ENCODE measurements at regions not wholly inside any gene's neighbourhood (a gene's known extent, or its start where the extent isn't known, plus 50 kb on each side); places are given as distances from the start of the nearest gene placed in this dataset.

- DNase-seq (ENCODE audit: extremely low read depth in 1 of 4, low spot score in 3 of 4): no peak
- BruUV-seq (replicated peaks): no TSS peak
- no peak for TF ChIP-seq ZNF696 (CRISPR knock-in tag; conservative IDR thresholded peaks at IDR 0.05)
- no peak for TF ChIP-seq NFIX (CRISPR knock-in tag; IDR thresholded peaks at IDR 0.05; ENCODE audit: low read depth)
- TF ChIP-seq ZFX (CRISPR knock-in tag; IDR thresholded peaks at IDR 0.05): no peak
- no peak for TF ChIP-seq ID3 (CRISPR knock-in tag; IDR thresholded peaks at IDR 0.05)
- TF ChIP-seq ID3 (tag; IDR thresholded peaks at IDR 0.05): no peak
- TF ChIP-seq LCOR (CRISPR knock-in tag; IDR thresholded peaks at IDR 0.05): no peak
- no peak for TF ChIP-seq MLLT1 (IDR thresholded peaks at IDR 0.05)
- TF ChIP-seq PRDM10 (IDR thresholded peaks at IDR 0.05; ENCODE audit: partially characterized antibody): no peak
- TF ChIP-seq HNRNPLL (IDR thresholded peaks at IDR 0.05; ENCODE audit: low read depth, low read length, poor library complexity, severe bottlenecking): no peak
- TF ChIP-seq BRF1 (IDR thresholded peaks at IDR 0.05; ENCODE audit: borderline replicate concordance, extremely low read depth, insufficient read length): no peak
- no peak for TF ChIP-seq STAT5B (CRISPR knock-in tag; IDR thresholded peaks at IDR 0.05)
- no peak for TF ChIP-seq TAF9B (IDR thresholded peaks at IDR 0.05; ENCODE audit: partially characterized antibody)
- no peak for TF ChIP-seq MEIS2 (IDR thresholded peaks at IDR 0.05; ENCODE audit: partially characterized antibody)
- TF ChIP-seq PHF21A (IDR thresholded peaks at IDR 0.05; ENCODE audit: borderline replicate concordance, low read depth): no peak
- TF ChIP-seq ZNF398 (CRISPR knock-in tag; IDR thresholded peaks at IDR 0.05): no peak
- TF ChIP-seq CBX8 (IDR thresholded peaks at IDR 0.05; ENCODE audit: borderline replicate concordance, extremely low read depth, low read depth, low read length, poor library complexity, severe bottlenecking): no peak
- no peaks in the 10 kb centered on the region for H3K9me3 ChIP-seq (replicated peaks; ENCODE audit: control insufficient read depth, insufficient read depth, low read depth, low read length)
- no peak for FAIRE-seq
- ATAC-seq: no peak
- no peak overlapping the region for H3K27ac ChIP-seq (ENCODE audit: extremely low read depth, low read depth, low read length)
- peaks cover 4 to 5% of the 10 kb centered on the region in 2 experiments; a peak in 3 of 5 replicates for H3K4me1 ChIP-seq (replicated peaks in 1 of 2; ENCODE audit: control insufficient read depth in 2 of 2, insufficient read depth in 2 of 2, low read length in 2 of 2)
- H3K79me2 ChIP-seq (ENCODE audit: control insufficient read depth, insufficient read depth, low read length): no peaks in the 10 kb centered on the region
- CTCF ChIA-PET (ENCODE audit: low intra/inter-chr PET ratio): no interaction called here
- WGBS (ENCODE audit: insufficient coverage, low coverage, missing lambda C conversion rate): 0% methylated on average over 3 of the region's 3 CpGs
- no peak overlapping the region for H3K9ac ChIP-seq (ENCODE audit: insufficient read depth in 1 of 2, low read depth in 2 of 2, low read length in 2 of 2)
- in situ Hi-C loops (cut with MboI): no loop called here
- H3K36me3 ChIP-seq (ENCODE audit: control insufficient read depth, insufficient read depth, low read length): no peaks in the 10 kb centered on the region
- no peak overlapping the region for H2AFZ ChIP-seq (ENCODE audit: low read depth, low read length)
- POLR2A ChIA-PET: no interaction called here
- no peak overlapping the region for H3K4me3 ChIP-seq
- no peaks in the 10 kb centered on the region for H4K20me1 ChIP-seq (replicated peaks; ENCODE audit: control insufficient read depth, insufficient read depth, low read length)
- H3K4me2 ChIP-seq (ENCODE audit: insufficient read depth, low read length): no peak overlapping the region
- peaks cover 0 to 10% of the 10 kb centered on the region in 2 experiments; a peak in 2 of 5 replicates for H3K27me3 ChIP-seq (ENCODE audit: control insufficient read depth in 2 of 2, insufficient read depth in 2 of 2, low read length in 2 of 2)
- no peaks in the 10 kb centered on the region for H3K9me1 ChIP-seq (ENCODE audit: control insufficient read depth, insufficient read depth, low read length)
- intact Hi-C loops (cut with micrococcal nuclease): loop anchor here (5.0 to 10.0 kb wide), 2 partner anchors 65 to 167 kb away; no protein-coding TSS in a partner anchor
Observed at GRCh38 chr13:31042049-31042448, 109.6 kb downstream of the TEX26 start.

Data from K562 (cell line).